Loucy (cell line): ENCODE measurements at regions not wholly inside any gene's neighbourhood (a gene's known extent, or its start where the extent isn't known, plus 50 kb on each side); places are given as distances from the start of the nearest gene placed in this dataset.

Experiments used
- EZH2phosphoT487 ChIP-seq: fragments of 200-600 bp; IDR thresholded peaks from 2 replicates; pipeline ENCODE4 v1.6.1; 2018; ENCODE audit warnings: antibody characterized with exemption, mild to moderate bottlenecking, moderate library complexity, borderline replicate concordance
- TF ChIP-seq, protein P1 (sequence below): fragments of 200-600 bp; sonication (generic); conservative IDR thresholded peaks from 2 replicates; pipeline ENCODE4 v1.5.1; 2014; ENCODE audit warnings: mild to moderate bottlenecking, antibody characterized with exemption, low read length

DNA sequence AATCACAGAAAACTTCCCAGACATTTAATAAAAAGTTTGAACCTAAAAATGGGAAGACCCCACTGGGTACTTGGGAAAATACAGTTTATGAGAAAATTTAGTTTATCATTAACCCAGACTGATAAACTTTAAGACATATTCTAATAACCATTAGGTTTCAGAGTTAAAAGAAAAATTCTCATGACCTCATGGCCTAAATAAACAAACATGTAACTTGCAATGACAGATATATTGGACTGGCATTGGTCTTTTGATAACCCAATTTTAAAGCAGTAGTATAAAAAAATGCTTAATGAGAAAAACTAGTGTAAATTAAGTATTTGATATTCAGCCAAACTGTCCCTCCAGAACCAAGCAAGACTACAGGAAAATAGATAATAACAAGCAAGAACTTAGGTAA, 67.0 kb upstream of the ZNF804B start:
- TF ChIP-seq, protein P1, sequence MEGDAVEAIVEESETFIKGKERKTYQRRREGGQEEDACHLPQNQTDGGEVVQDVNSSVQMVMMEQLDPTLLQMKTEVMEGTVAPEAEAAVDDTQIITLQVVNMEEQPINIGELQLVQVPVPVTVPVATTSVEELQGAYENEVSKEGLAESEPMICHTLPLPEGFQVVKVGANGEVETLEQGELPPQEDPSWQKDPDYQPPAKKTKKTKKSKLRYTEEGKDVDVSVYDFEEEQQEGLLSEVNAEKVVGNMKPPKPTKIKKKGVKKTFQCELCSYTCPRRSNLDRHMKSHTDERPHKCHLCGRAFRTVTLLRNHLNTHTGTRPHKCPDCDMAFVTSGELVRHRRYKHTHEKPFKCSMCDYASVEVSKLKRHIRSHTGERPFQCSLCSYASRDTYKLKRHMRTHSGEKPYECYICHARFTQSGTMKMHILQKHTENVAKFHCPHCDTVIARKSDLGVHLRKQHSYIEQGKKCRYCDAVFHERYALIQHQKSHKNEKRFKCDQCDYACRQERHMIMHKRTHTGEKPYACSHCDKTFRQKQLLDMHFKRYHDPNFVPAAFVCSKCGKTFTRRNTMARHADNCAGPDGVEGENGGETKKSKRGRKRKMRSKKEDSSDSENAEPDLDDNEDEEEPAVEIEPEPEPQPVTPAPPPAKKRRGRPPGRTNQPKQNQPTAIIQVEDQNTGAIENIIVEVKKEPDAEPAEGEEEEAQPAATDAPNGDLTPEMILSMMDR = no peak
- TF ChIP-seq EZH2phosphoT487 = no peak
